ENCODE measurements at regions not wholly inside any gene's neighbourhood (a gene's known extent, or its start where the extent isn't known, plus 50 kb on each side); places are given as distances from the start of the nearest gene placed in this dataset.

DNA sequence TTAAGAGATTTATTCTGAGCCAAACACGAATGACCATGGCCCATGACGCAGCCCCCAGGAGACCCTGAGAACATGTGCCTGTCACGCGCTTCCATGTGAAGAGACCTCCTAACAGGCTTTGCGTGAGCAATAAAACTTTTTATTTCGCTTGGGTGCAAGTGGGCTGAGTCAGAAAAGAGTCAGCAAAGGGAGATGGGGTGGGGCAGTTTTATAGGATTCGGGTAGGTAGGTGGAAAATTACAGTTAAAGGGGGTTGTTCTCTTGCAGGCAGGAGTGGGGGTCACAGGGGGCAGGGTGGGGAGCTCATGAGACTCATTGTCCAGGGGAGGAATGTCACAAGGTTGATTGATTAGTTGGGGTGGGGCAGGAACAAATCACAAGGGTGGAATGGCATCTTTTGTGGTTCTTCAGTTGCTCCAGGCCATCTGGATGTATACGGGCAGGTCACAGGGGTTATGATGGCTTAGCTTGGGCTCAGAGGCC, 77.2 kb upstream of the FTH1 start:
- Histone ChIP-seq H3K9me3 (replicated peaks in 1 of 11) (no peaks in the 10 kb centered on the region), H3K27me3 (no peaks in the 10 kb centered on the region), H4K20me1 (no peaks in the 10 kb centered on the region), H3K27ac (no peak overlapping the region), H3K4me2 (peak overlapping the region in 5 of 11 experiments; percentile 70 to 89 (median 87); a peak in 4 of 22 replicates), H3K4me3 (no peak overlapping the region), H3K9ac (no peak overlapping the region), H3K4me1 (peaks cover 21 to 50% (median 35%) of the 10 kb centered on the region in 10 experiments), H3K36me3 (no peaks in the 10 kb centered on the region)
- no peak for TF ChIP-seq Cebpa-rat (IDR thresholded peaks at IDR 0.05)

DNA sequence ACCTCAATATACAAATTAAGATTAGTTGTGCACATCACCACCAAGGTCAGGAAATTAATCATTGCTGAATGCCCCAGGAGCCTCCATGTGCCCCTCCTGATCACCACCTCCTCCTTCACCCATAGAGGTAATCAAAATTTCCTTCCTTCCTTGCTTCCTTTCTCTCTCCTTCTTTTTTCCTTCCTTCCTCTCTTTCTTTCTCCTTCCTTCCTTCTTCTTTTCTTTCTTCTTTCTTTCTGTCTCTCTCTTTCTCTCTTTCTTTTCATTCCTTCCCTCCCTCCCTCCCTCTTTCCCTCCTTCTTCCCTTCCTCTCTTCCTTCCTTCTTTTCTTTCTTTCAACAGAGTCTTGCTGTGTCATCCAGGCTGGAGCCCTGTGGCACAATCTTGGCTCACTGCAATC, 67.9 kb upstream of the FTH1 start:
- peaks cover 0 to 50% (median 21%) of the 10 kb centered on the region in 10 experiments; a peak in 15 of 20 replicates for H3K4me1 ChIP-seq
- peaks cover 22 to 84% (median 39%) of the 10 kb centered on the region in 11 experiments for H3K9me3 ChIP-seq (replicated peaks in 1 of 11)
- H3K36me3 ChIP-seq: peaks cover 0 to 9% (median 0%) of the 10 kb centered on the region in 11 experiments; a peak in 4 of 22 replicates
- no peaks in the 10 kb centered on the region for H3K27me3 ChIP-seq
- peak overlapping the region in 1 of 10 experiments; percentile 21; a peak in 1 of 20 replicates for H3K4me3 ChIP-seq
- H3K27ac ChIP-seq: peak overlapping the region in 1 of 11 experiments; percentile 81; a peak in 1 of 22 replicates
- TF ChIP-seq Cebpa-rat (IDR thresholded peaks at IDR 0.05): no peak
- H3K9ac ChIP-seq: no peak overlapping the region
- H4K20me1 ChIP-seq: no peaks in the 10 kb centered on the region
- peak overlapping the region in 2 of 11 experiments; percentile 35 to 40; a peak in 3 of 22 replicates for H3K4me2 ChIP-seq

DNA sequence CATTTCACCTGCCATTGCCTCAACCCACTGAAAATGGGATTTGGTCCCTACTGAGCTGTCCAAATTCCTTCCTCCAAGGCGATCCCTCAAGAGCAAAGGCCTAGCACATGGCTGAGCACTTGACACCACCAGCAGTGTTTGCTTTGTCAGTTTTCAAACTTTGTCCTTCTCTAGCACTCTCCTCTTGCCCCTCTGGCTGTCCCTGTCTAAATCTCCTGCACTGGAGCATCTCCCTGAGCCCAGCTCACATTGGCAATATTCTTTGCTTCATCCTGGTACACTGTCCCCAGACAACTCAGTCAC, 66.6 kb upstream of the FTH1 start:
- peaks cover 0 to 56% (median 26%) of the 10 kb centered on the region in 10 experiments; a peak in 15 of 20 replicates for H3K4me1 ChIP-seq
- no peak for TF ChIP-seq Cebpa-rat (IDR thresholded peaks at IDR 0.05)
- no peaks in the 10 kb centered on the region for H3K27me3 ChIP-seq
- H3K4me2 ChIP-seq: peak overlapping the region in 10 of 11 experiments; percentile 11 to 69 (median 30); a peak in 14 of 22 replicates
- no peaks in the 10 kb centered on the region for H4K20me1 ChIP-seq
- peak overlapping the region in 10 of 11 experiments; percentile 6 to 82 (median 60); a peak in 17 of 22 replicates for H3K27ac ChIP-seq
- H3K36me3 ChIP-seq: peaks cover 0 to 9% (median 0%) of the 10 kb centered on the region in 11 experiments; a peak in 4 of 22 replicates
- H3K9ac ChIP-seq: peak overlapping the region in 6 of 11 experiments; percentile 3 to 62 (median 56); a peak in 11 of 22 replicates
- H3K9me3 ChIP-seq (replicated peaks in 1 of 11): peaks cover 25 to 88% (median 39%) of the 10 kb centered on the region in 11 experiments
- peak overlapping the region in 1 of 10 experiments; percentile 14; a peak in 1 of 20 replicates for H3K4me3 ChIP-seq

DNA sequence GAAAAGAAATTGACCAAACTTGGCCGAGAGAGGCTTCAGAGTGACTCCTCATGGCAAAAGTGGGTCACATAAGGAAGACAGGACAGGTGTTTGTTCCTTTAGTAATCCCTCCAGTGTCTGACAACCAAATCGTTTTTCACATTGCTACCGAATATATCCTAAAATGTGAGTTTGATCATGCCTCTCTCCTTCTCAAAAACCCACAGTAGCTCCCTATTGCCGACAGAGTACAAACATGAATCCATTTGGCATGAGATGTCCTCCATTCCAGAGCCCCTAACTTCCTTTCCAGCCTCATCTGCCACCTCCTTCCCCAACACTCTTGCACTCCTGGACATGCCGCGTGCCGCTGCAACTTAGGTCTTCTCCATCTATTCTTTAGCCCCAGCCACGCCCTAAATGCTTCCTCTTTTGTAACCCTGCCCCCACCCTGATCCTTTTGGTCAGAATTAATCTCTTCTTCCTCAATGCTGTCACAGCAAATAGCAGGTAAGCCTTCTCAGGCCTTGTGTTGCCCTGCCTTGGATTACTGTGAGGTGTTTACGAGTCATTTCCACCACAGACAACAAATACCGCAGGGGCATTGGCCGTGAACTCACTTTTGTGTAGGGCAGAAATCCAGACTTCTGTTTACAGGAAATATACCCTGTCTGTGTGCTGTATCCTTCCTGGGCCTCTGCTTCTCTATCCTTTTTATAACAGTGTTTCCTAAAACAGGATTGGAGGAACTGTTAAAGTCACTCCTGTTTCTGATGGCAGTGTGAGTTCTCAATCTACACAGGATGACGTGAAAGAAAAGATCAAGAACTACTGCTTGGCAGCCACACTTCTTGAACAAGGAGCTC, 66.0 kb upstream of the FTH1 start:
- peak overlapping the region in 3 of 10 experiments; percentile 2 to 21 (median 14); a peak in 2 of 20 replicates for H3K4me3 ChIP-seq
- peaks cover 0 to 61% (median 27%) of the 10 kb centered on the region in 10 experiments; a peak in 15 of 20 replicates for H3K4me1 ChIP-seq
- peak overlapping the region in 6 of 11 experiments; percentile 3 to 62 (median 56); a peak in 11 of 22 replicates for H3K9ac ChIP-seq
- TF ChIP-seq Cebpa-rat (IDR thresholded peaks at IDR 0.05): no peak
- peak overlapping the region in 10 of 11 experiments; percentile 11 to 69 (median 30); a peak in 15 of 22 replicates for H3K4me2 ChIP-seq
- peaks cover 25 to 85% (median 39%) of the 10 kb centered on the region in 11 experiments for H3K9me3 ChIP-seq (replicated peaks in 1 of 11)
- H4K20me1 ChIP-seq: no peaks in the 10 kb centered on the region
- peak overlapping the region in 10 of 11 experiments; percentile 6 to 82 (median 60); a peak in 17 of 22 replicates for H3K27ac ChIP-seq
- H3K27me3 ChIP-seq: no peaks in the 10 kb centered on the region
- peaks cover 0 to 9% (median 0%) of the 10 kb centered on the region in 11 experiments; a peak in 4 of 22 replicates for H3K36me3 ChIP-seq

DNA sequence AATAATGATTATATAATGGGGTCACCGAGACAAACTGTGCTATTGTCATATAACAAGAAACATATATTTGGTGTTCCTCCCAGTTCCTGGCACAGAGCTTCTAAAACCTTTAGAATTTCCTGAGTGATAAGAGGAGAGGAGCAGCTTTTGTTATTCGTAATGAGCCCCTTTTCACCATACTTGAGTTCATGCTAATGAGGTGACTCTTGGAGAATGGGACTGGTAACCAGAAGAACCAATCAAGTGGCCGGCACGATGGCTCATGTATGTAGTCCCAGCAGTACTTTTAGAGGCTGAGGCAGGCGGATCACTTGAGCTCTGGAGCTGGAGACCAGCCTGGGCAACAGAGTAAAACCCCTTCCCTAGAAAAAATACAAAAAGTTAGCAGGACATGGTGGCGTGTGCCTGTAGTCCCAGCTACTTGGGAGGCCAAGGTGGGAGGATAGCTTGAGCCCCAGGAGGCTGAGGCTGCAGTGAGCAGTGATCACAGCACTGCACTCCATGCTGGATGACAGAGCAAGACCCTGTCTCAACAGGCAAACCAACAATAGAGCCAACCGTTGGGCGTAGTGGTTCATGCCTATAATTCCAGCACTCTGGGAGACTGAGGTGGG, 62.7 kb upstream of the FTH1 start:
- Histone ChIP-seq H3K27me3 (no peaks in the 10 kb centered on the region), H3K4me1 (peaks cover 10 to 84% (median 44%) of the 10 kb centered on the region in 10 experiments), H3K4me2 (no peak overlapping the region; a peak in 1 of 22 replicates), H3K9ac (no peak overlapping the region; a peak in 2 of 22 replicates), H3K36me3 (peaks cover 0 to 9% (median 0%) of the 10 kb centered on the region in 11 experiments; a peak in 4 of 22 replicates), H3K9me3 (replicated peaks in 1 of 11) (peaks cover 33 to 65% (median 51%) of the 10 kb centered on the region in 11 experiments), H3K27ac (peak overlapping the region in 5 of 11 experiments; percentile 2 to 100 (median 59); a peak in 9 of 22 replicates), H4K20me1 (no peaks in the 10 kb centered on the region), H3K4me3 (no peak overlapping the region)
- TF ChIP-seq Cebpa-rat (IDR thresholded peaks at IDR 0.05): no peak

DNA sequence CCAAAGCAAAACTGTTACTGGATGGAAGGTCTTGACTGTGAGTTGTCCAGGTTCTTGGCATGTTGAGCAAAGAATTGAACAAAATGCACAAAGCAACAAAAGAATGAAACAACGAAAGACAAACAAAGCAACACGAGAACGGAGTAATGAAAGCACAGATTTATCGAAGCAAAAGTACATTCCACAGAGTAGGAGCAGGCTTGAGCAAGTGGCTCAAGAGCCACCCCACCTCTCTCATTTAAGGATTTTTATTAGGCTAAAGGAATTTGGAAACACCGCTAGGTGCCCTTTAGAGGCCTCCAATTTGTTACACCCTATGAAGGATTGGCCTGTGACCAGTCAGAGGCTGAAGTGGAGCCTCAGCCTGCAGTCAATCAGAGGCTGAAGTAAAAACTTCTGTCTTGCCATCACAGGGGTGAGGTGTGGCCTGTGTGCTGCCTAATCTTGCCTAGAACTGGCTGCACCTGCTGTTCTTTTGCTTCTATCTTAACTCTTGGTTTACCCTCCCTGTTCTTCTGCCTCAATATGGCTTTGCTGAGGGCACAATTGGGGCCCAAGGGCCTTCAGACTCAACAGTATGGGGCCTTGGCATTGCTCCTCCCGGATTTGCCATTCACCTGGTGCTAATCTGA, 59.4 kb upstream of the FTH1 start:
- H3K9ac ChIP-seq: peak overlapping the region in 8 of 11 experiments; percentile 73 to 93 (median 88); a peak in 14 of 22 replicates
- H3K4me2 ChIP-seq: peak overlapping the region in 9 of 11 experiments; percentile 61 to 88 (median 76); a peak in 18 of 22 replicates
- TF ChIP-seq Cebpa-rat (IDR thresholded peaks at IDR 0.05): no peak
- H3K36me3 ChIP-seq: no peaks in the 10 kb centered on the region
- H3K27me3 ChIP-seq: no peaks in the 10 kb centered on the region
- H4K20me1 ChIP-seq: no peaks in the 10 kb centered on the region
- peaks cover 16 to 87% (median 36%) of the 10 kb centered on the region in 10 experiments for H3K4me1 ChIP-seq
- H3K4me3 ChIP-seq: 0 out of 20 replicates have a peak overlapping the region, but pooled peaks of 2 of the 10 experiments have one; percentile 5 to 36
- peak overlapping the region; percentile 86 to 100 (median 95) for H3K27ac ChIP-seq
- peaks cover 15 to 44% (median 27%) of the 10 kb centered on the region in 11 experiments for H3K9me3 ChIP-seq (replicated peaks in 1 of 11)

DNA sequence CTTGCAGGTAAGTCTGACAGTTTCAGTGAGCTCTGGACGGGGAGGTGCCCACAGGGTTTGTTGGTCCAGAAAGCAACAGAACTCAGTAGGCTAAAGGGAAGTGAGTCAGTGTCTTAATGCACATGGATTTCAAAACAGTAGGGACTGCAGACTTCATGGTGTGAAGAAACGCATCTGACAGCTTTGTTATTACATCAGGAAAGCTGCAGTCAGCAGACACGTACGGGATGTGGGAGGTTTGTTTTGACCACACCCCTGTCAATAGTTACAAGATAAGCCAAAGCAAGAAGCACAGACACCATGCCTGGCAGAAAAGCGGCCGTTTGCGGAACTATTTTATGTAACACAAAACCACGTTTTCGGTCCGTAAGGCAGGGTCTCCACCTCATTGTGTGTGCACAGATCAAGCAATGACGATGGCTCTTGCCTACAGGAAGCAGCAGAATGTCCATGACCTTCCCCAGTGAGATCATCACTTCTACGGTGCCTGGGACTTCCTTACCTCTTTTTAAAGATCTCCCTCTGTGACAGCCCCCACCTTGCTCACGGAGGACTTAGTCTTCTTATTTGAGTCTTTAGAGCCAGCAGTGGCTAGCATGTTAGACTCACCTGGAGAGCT, 58.2 kb upstream of the FTH1 start:
- peak; percentile 95 to 99 (median 98) for TF ChIP-seq Cebpa-rat (IDR thresholded peaks at IDR 0.05)
- H3K9me3 ChIP-seq (replicated peaks in 1 of 11): peaks cover 27 to 45% (median 36%) of the 10 kb centered on the region in 11 experiments
- H3K9ac ChIP-seq: peak overlapping the region; percentile 69 to 93 (median 82)
- peaks cover 16 to 88% (median 36%) of the 10 kb centered on the region in 10 experiments for H3K4me1 ChIP-seq
- H4K20me1 ChIP-seq: no peaks in the 10 kb centered on the region
- peak overlapping the region in 4 of 10 experiments; percentile 22 to 49 (median 30); a peak in 6 of 20 replicates for H3K4me3 ChIP-seq
- peak overlapping the region; percentile 86 to 100 (median 95) for H3K27ac ChIP-seq
- H3K36me3 ChIP-seq: 0 out of 22 replicates have a peak, but pooled peaks cover 0 to 8% (median 0%) of the 10 kb centered on the region in 11 experiments
- no peaks in the 10 kb centered on the region for H3K27me3 ChIP-seq
- peak overlapping the region; percentile 55 to 88 (median 79) for H3K4me2 ChIP-seq

Measured in BLaER1 treated with 17β-estradiol and CSF1 and Interleukin-3, amounts not matched to agents 10 nM and 100 nM (cell line).